T-cell (primary cell): ENCODE measurements at regions not wholly inside any gene's neighbourhood (a gene's known extent, or its start where the extent isn't known, plus 50 kb on each side); places are given as distances from the start of the nearest gene placed in this dataset.
A peak's percentile ranks its signal among the peaks of the same experiment; 100 is the strongest.

ENCODE experiments used
- ATAC-seq, 4 experiments: fragments of 200-7000 bp in 3 of 4; fragments of 150-1000 bp in 1 of 4; cut with Tn5 transposase; replicated peaks in 1 of 4; 1 replicate in 3 of 4; 2 replicates in 1 of 4; pipeline ENCODE4 v1.10.0; 2021; ENCODE audit warnings: moderate library complexity in 3 of 4, mild to moderate bottlenecking in 2 of 4, moderate number of reproducible peaks in 1 of 4
- CTCF ChIA-PET, 2 donors: fragments of 300-600 bp; sonication (Branson Sonifier 250); formaldehyde crosslinking; loops; one replicate each; lab custom pipeline; 2022; ENCODE audit warnings: antibody characterized with exemption in 2 of 2; lab: Charles Lee
- POLR2A ChIA-PET, 2 donors: fragments of 300-600 bp; sonication (Branson Sonifier 250); formaldehyde crosslinking; loops; one replicate each; lab custom pipeline; 2022; ENCODE audit warnings: antibody characterized with exemption in 2 of 2; lab: Charles Lee
- DNase-seq, 35 experiments: peaks; one replicate each; pipeline versions ENCODE4 v3.0.0 to v3.0.0-alpha.2; 2013 to 2023
- H3K27ac ChIP-seq: one replicate; pipeline ENCODE4 v1.5.1; 2013; ENCODE audit warnings: low read length
- H3K27me3 ChIP-seq, 2 experiments: replicated peaks in 1 of 2; 1 replicate in 1 of 2; 2 replicates in 1 of 2; pipeline versions ENCODE4 v1.6.1 to v1.7.0; 2013; ENCODE audit warnings: low read length in 1 of 2, mixed read lengths in 1 of 2; ENCODE audit not compliant: control insufficient read depth in 2 of 2, insufficient read depth in 2 of 2; ENCODE audit errors: extremely low read depth in 1 of 2
- H3K36me3 ChIP-seq, 2 donors: 1 replicate in 1 of 2; 2 replicates in 1 of 2; pipeline versions ENCODE4 v1.6.1 to v1.7.0; 2013; ENCODE audit warnings: low read length in 1 of 2; ENCODE audit not compliant: control insufficient read depth in 2 of 2, insufficient read depth in 1 of 2; ENCODE audit errors: extremely low read depth in 1 of 2
- H3K4me1 ChIP-seq, 2 experiments: 1 replicate in 1 of 2; 2 replicates in 1 of 2; pipeline versions ENCODE4 v1.6.1 to v1.7.0; 2013; ENCODE audit warnings: low read length in 2 of 2, mixed read lengths in 1 of 2; ENCODE audit not compliant: insufficient read depth in 2 of 2, control insufficient read depth in 1 of 2; ENCODE audit errors: extremely low read depth in 1 of 2
- H3K4me3 ChIP-seq, 2 donors: 1 replicate in 1 of 2; 2 replicates in 1 of 2; pipeline versions ENCODE4 v1.5.1 to v1.7.0; 2013; ENCODE audit warnings: mild to moderate bottlenecking in 2 of 2, low read length in 1 of 2, moderate library complexity in 1 of 2; ENCODE audit not compliant: control insufficient read depth in 1 of 2; ENCODE audit errors: extremely low read depth in 1 of 2
- H3K9me3 ChIP-seq: 2 replicates; pipeline ENCODE4 v1.7.0; 2013
- H3K27ac Mint-ChIP-seq, 2 donors: one replicate each; pipeline ENCODE4 v1.8.0; 2020 to 2021; ENCODE audit warnings: mild to moderate bottlenecking in 2 of 2, mixed read lengths in 2 of 2
- H3K27me3 Mint-ChIP-seq, 2 donors: one replicate each; pipeline ENCODE4 v1.8.0; 2021 to 2022; ENCODE audit warnings: mixed read lengths in 2 of 2
- H3K36me3 Mint-ChIP-seq: one replicate; pipeline ENCODE4 v1.8.0; 2021; ENCODE audit warnings: mixed read lengths
- H3K4me1 Mint-ChIP-seq, 3 donors: one replicate each; pipeline ENCODE4 v1.8.0; 2020 to 2022; ENCODE audit warnings: mixed read lengths in 3 of 3, mild to moderate bottlenecking in 1 of 3
- H3K4me3 Mint-ChIP-seq, 3 donors: one replicate each; pipeline ENCODE4 v1.8.0; 2020 to 2022; ENCODE audit warnings: mild to moderate bottlenecking in 3 of 3, mixed read lengths in 3 of 3, moderate library complexity in 3 of 3
- H3K9me3 Mint-ChIP-seq, 3 donors: one replicate each; pipeline ENCODE4 v1.8.0; 2020 to 2022; ENCODE audit warnings: mixed read lengths in 3 of 3
- WGBS: methylation state at CpG from one replicate; pipeline ENCODE4 v1.1.5; 2013; ENCODE audit warnings: missing lambda C conversion rate; ENCODE audit not compliant: insufficient coverage; 5-methylcytosine and 5-hydroxymethylcytosine counted together

- no CpG with 5 or more reads among the region's 1 CpG for WGBS
- Histone ChIP-seq H3K4me3 (no peak overlapping the region), H3K9me3 (no peaks in the 10 kb centered on the region), H3K27ac (no peak overlapping the region), H3K4me1 (peaks cover 5 to 9% of the 10 kb centered on the region in 2 experiments), H3K27me3 (no peaks in the 10 kb centered on the region), H3K36me3 (no peaks in the 10 kb centered on the region)
- CTCF ChIA-PET: no interaction called here
- Mint-ChIP-seq H3K27me3 (no peaks in the 10 kb centered on the region), H3K4me3 (peak overlapping the region in 2 of 3 donors; percentile 6 to 67), H3K9me3 (peaks cover 0 to 5% (median 3%) of the 10 kb centered on the region in 3 donors), H3K27ac (peak overlapping the region in 1 of 2 donors; percentile 37), H3K4me1 (peaks cover 28 to 70% (median 46%) of the 10 kb centered on the region in 3 donors), H3K36me3 (no peaks in the 10 kb centered on the region)
- no peak for ATAC-seq
- no peak for DNase-seq
- POLR2A ChIA-PET: interaction anchor here (0.6 kb wide), 2 partner anchors 30 to 182 kb away, joined by 3 to 4 read pairs; no protein-coding TSS in a partner anchor
These were observed 396.5 kb downstream of the MLLT3 start for GRCh38 chr9:20225826-20226225.

GRCh38 chr9:20224756-20225155, 397.5 kb downstream of the MLLT3 start:
- no peak overlapping the region for H3K4me3 ChIP-seq
- WGBS: no CpG with 5 or more reads among the region's 1 CpG
- ChIA-PET POLR2A (no interaction called here), CTCF (no interaction called here)
- no peaks in the 10 kb centered on the region for H3K9me3 ChIP-seq
- peaks cover 5 to 9% of the 10 kb centered on the region in 2 experiments for H3K4me1 ChIP-seq
- DNase-seq (no peak), ATAC-seq (no peak)
- no peaks in the 10 kb centered on the region for H3K36me3 Mint-ChIP-seq
- H3K4me1 Mint-ChIP-seq: peaks cover 28 to 79% (median 46%) of the 10 kb centered on the region in 3 donors
- no peaks in the 10 kb centered on the region for H3K27me3 Mint-ChIP-seq
- H3K27ac ChIP-seq: no peak overlapping the region
- H3K4me3 Mint-ChIP-seq: no peak overlapping the region
- H3K27ac Mint-ChIP-seq: no peak overlapping the region
- peaks cover 0 to 5% (median 0%) of the 10 kb centered on the region in 3 donors for H3K9me3 Mint-ChIP-seq
- H3K36me3 ChIP-seq: no peaks in the 10 kb centered on the region
- H3K27me3 ChIP-seq: no peaks in the 10 kb centered on the region

GRCh38 chr9:20220286-20220685, 402.0 kb downstream of the MLLT3 start:
- Mint-ChIP-seq H3K9me3 (peaks cover 0 to 5% (median 0%) of the 10 kb centered on the region in 3 donors), H3K27me3 (no peaks in the 10 kb centered on the region), H3K4me3 (no peak overlapping the region), H3K36me3 (no peaks in the 10 kb centered on the region), H3K27ac (no peak overlapping the region), H3K4me1 (peaks cover 9 to 56% (median 21%) of the 10 kb centered on the region in 3 donors)
- WGBS: no CpG with 5 or more reads among the region's 3 CpGs
- ATAC-seq (no peak), DNase-seq (no peak)
- ChIA-PET POLR2A (interaction anchor here in 1 of 2 donors (0.6 kb wide), 1 partner anchor 88 kb away, joined by 3 read pairs; no protein-coding TSS in a partner anchor), CTCF (interaction anchor here in 1 of 2 donors (0.5 kb wide), 1 partner anchor 122 kb away, joined by 8 read pairs; no protein-coding TSS in a partner anchor)
- H3K27ac ChIP-seq: no peak overlapping the region
- H3K4me1 ChIP-seq: peaks cover 5 to 9% of the 10 kb centered on the region in 2 experiments
- H3K27me3 ChIP-seq: no peaks in the 10 kb centered on the region
- H3K36me3 ChIP-seq: no peaks in the 10 kb centered on the region
- no peak overlapping the region for H3K4me3 ChIP-seq
- H3K9me3 ChIP-seq: no peaks in the 10 kb centered on the region

- peaks cover 0 to 5% (median 0%) of the 10 kb centered on the region in 3 donors for H3K9me3 Mint-ChIP-seq
- H3K4me1 Mint-ChIP-seq: peaks cover 6 to 52% (median 16%) of the 10 kb centered on the region in 3 donors
- ATAC-seq (no peak), DNase-seq (no peak)
- no peak overlapping the region for H3K27ac ChIP-seq
- H3K27ac Mint-ChIP-seq: no peak overlapping the region
- H3K4me1 ChIP-seq: peaks cover 0 to 5% of the 10 kb centered on the region in 2 experiments
- ChIA-PET POLR2A (no interaction called here), CTCF (interaction anchor here in 1 of 2 donors (0.6 kb wide), 1 partner anchor 1808 kb away, joined by 3 read pairs; no protein-coding TSS in a partner anchor)
- no peaks in the 10 kb centered on the region for H3K36me3 Mint-ChIP-seq
- no peaks in the 10 kb centered on the region for H3K36me3 ChIP-seq
- no peak overlapping the region for H3K4me3 ChIP-seq
- H3K9me3 ChIP-seq: no peaks in the 10 kb centered on the region
- H3K4me3 Mint-ChIP-seq: no peak overlapping the region
- H3K27me3 ChIP-seq: no peaks in the 10 kb centered on the region
- 82% methylated on average over 3 of the region's 5 CpGs for WGBS
- no peaks in the 10 kb centered on the region for H3K27me3 Mint-ChIP-seq
These were observed 402.9 kb downstream of the MLLT3 start for GRCh38 chr9:20219437-20219836.

GRCh38 chr9:20217596-20217995, 404.7 kb downstream of the MLLT3 start:
- Mint-ChIP-seq H3K4me3 (no peak overlapping the region), H3K27ac (no peak overlapping the region), H3K9me3 (no peaks in the 10 kb centered on the region), H3K4me1 (peaks cover 6 to 45% (median 9%) of the 10 kb centered on the region in 3 donors), H3K36me3 (no peaks in the 10 kb centered on the region), H3K27me3 (no peaks in the 10 kb centered on the region)
- ATAC-seq (no peak), DNase-seq (no peak)
- Histone ChIP-seq H3K9me3 (no peaks in the 10 kb centered on the region), H3K4me3 (no peak overlapping the region), H3K36me3 (no peaks in the 10 kb centered on the region), H3K4me1 (peaks cover 0 to 5% of the 10 kb centered on the region in 2 experiments), H3K27ac (no peak overlapping the region), H3K27me3 (no peaks in the 10 kb centered on the region)
- WGBS: no CpG with 5 or more reads among the region's 3 CpGs
- ChIA-PET POLR2A (no interaction called here), CTCF (no interaction called here)

GRCh38 chr9:20216438-20216837, 405.9 kb downstream of the MLLT3 start:
- no peaks in the 10 kb centered on the region for H3K36me3 Mint-ChIP-seq
- H3K4me1 ChIP-seq: peaks cover 0 to 3% of the 10 kb centered on the region in 2 experiments
- H3K4me1 Mint-ChIP-seq: peaks cover 6 to 36% (median 6%) of the 10 kb centered on the region in 3 donors
- H3K4me3 Mint-ChIP-seq: no peak overlapping the region
- ChIA-PET POLR2A (no interaction called here), CTCF (no interaction called here)
- H3K27me3 ChIP-seq: no peaks in the 10 kb centered on the region
- H3K36me3 ChIP-seq: no peaks in the 10 kb centered on the region
- no peak overlapping the region for H3K4me3 ChIP-seq
- ATAC-seq: no peak
- H3K9me3 ChIP-seq: no peaks in the 10 kb centered on the region
- no peak overlapping the region for H3K27ac ChIP-seq
- no peaks in the 10 kb centered on the region for H3K27me3 Mint-ChIP-seq
- no peak for DNase-seq
- H3K27ac Mint-ChIP-seq: no peak overlapping the region
- H3K9me3 Mint-ChIP-seq: no peaks in the 10 kb centered on the region
